Loucy (cell line): ENCODE measurements at regions not wholly inside any gene's neighbourhood (a gene's known extent, or its start where the extent isn't known, plus 50 kb on each side); places are given as distances from the start of the nearest gene placed in this dataset.

Source experiments
- H2AFZ ChIP-seq: fragments of 200-600 bp; sonication (generic); 2 replicates; pipeline ENCODE4 v1.6.0; 2016; ENCODE audit warnings: antibody characterized with exemption, mild to moderate bottlenecking, low read length, moderate library complexity
- H3F3A ChIP-seq: fragments of 200-600 bp; 2 replicates; pipeline ENCODE4 v1.6.0; 2016; ENCODE audit warnings: antibody characterized with exemption, low read depth, mild to moderate bottlenecking
- H3K27me3 ChIP-seq: fragments of 200-600 bp; sonication (generic); 2 replicates; pipeline ENCODE4 v1.6.1; 2014; ENCODE audit warnings: low read length, mild to moderate bottlenecking; ENCODE audit not compliant: insufficient read depth, poor library complexity, severe bottlenecking
- H3K36me3 ChIP-seq: fragments of 200-600 bp; sonication (generic); 2 replicates; pipeline ENCODE4 v1.6.1; 2016; ENCODE audit warnings: low read length; ENCODE audit not compliant: insufficient read depth
- H3K4me1 ChIP-seq: fragments of 200-600 bp; sonication (generic); 2 replicates; pipeline ENCODE4 v1.5.1; 2014; ENCODE audit warnings: low read length, mild to moderate bottlenecking; ENCODE audit not compliant: insufficient read depth, poor library complexity, severe bottlenecking
- H3K4me2 ChIP-seq: fragments of 200-600 bp; sonication (generic); 2 replicates; pipeline ENCODE4 v1.6.0; 2014; ENCODE audit warnings: antibody characterized with exemption, low read length, low read depth, mild to moderate bottlenecking; ENCODE audit not compliant: poor library complexity, severe bottlenecking
- H3K4me3 ChIP-seq: fragments of 200-600 bp; sonication (generic); 2 replicates; pipeline ENCODE4 v1.5.1; 2014; ENCODE audit warnings: low read length, mild to moderate bottlenecking, mixed read lengths; ENCODE audit not compliant: poor library complexity, severe bottlenecking
- H3K79me2 ChIP-seq: fragments of 200-600 bp; sonication (generic); 2 replicates; pipeline ENCODE4 v1.6.1; 2014; ENCODE audit warnings: low read length; ENCODE audit not compliant: insufficient read depth
- H3K9ac ChIP-seq: fragments of 200-600 bp; sonication (generic); 2 replicates; pipeline ENCODE4 v1.6.0; 2014; ENCODE audit warnings: mild to moderate bottlenecking, low read depth, low read length, moderate library complexity; ENCODE audit not compliant: poor library complexity, severe bottlenecking
- H3K9me2 ChIP-seq: fragments of 200-600 bp; sonication (generic); replicated peaks from 2 replicates; pipeline ENCODE4 v1.6.1; 2016; ENCODE audit warnings: low read depth, low read length, mixed read lengths
- H3K9me3 ChIP-seq: fragments of 200-600 bp; sonication (generic); 2 replicates; pipeline ENCODE4 v1.6.1; 2014; ENCODE audit warnings: mild to moderate bottlenecking, antibody characterized with exemption, low read length, low read depth; ENCODE audit not compliant: insufficient read depth
- H4K20me1 ChIP-seq: fragments of 200-600 bp; sonication (generic); 2 replicates; pipeline ENCODE4 v1.6.0; 2014; ENCODE audit warnings: antibody characterized with exemption, low read length, mild to moderate bottlenecking; ENCODE audit not compliant: insufficient read depth, poor library complexity, severe bottlenecking
- CTCF ChIP-seq: fragments of 200-600 bp; sonication (generic); conservative IDR thresholded peaks from 2 replicates; pipeline ENCODE4 v1.5.1; 2014; ENCODE audit warnings: mild to moderate bottlenecking, antibody characterized with exemption, low read length
- EZH2phosphoT487 ChIP-seq: fragments of 200-600 bp; IDR thresholded peaks from 2 replicates; pipeline ENCODE4 v1.6.1; 2018; ENCODE audit warnings: antibody characterized with exemption, mild to moderate bottlenecking, moderate library complexity, borderline replicate concordance

- Histone ChIP-seq H3K36me3 (no peaks in the 10 kb centered on the region), H2AFZ (no peak overlapping the region), H4K20me1 (no peaks in the 10 kb centered on the region), H3K9me2 (no peaks in the 10 kb centered on the region), H3K4me1 (no peaks in the 10 kb centered on the region), H3K79me2 (no peaks in the 10 kb centered on the region), H3K9ac (no peak overlapping the region), H3K4me2 (no peak overlapping the region), H3K4me3 (no peak overlapping the region), H3K27me3 (no peaks in the 10 kb centered on the region), H3F3A (no peaks in the 10 kb centered on the region), H3K9me3 (0 out of 2 replicates have a peak, but pooled peaks cover 3% of the 10 kb centered on the region)
- TF ChIP-seq CTCF (no peak), EZH2phosphoT487 (no peak)
Measured at GRCh38 chr6:140217283-140217682, 842.8 kb upstream of the CITED2 start.

- no peaks in the 10 kb centered on the region for H4K20me1 ChIP-seq
- no peaks in the 10 kb centered on the region for H3K4me1 ChIP-seq
- no peak overlapping the region for H3K4me3 ChIP-seq
- no peak for TF ChIP-seq EZH2phosphoT487
- TF ChIP-seq CTCF: no peak
- no peaks in the 10 kb centered on the region for H3K9me3 ChIP-seq
- H3K9me2 ChIP-seq: no peaks in the 10 kb centered on the region
- H3F3A ChIP-seq: no peaks in the 10 kb centered on the region
- no peaks in the 10 kb centered on the region for H3K36me3 ChIP-seq
- H3K79me2 ChIP-seq: no peaks in the 10 kb centered on the region
- no peak overlapping the region for H2AFZ ChIP-seq
- H3K4me2 ChIP-seq: no peak overlapping the region
- no peaks in the 10 kb centered on the region for H3K27me3 ChIP-seq
- no peak overlapping the region for H3K9ac ChIP-seq
Measured at GRCh38 chr6:140209775-140210174, 835.3 kb upstream of the CITED2 start.

- TF ChIP-seq EZH2phosphoT487 (no peak), CTCF (no peak)
- no peak overlapping the region for H3K4me3 ChIP-seq
- H3K27me3 ChIP-seq: no peaks in the 10 kb centered on the region
- no peaks in the 10 kb centered on the region for H3K9me3 ChIP-seq
- H3K79me2 ChIP-seq: no peaks in the 10 kb centered on the region
- H3K36me3 ChIP-seq: no peaks in the 10 kb centered on the region
- no peaks in the 10 kb centered on the region for H3K4me1 ChIP-seq
- no peak overlapping the region for H3K9ac ChIP-seq
- H3K4me2 ChIP-seq: no peak overlapping the region
- H4K20me1 ChIP-seq: no peaks in the 10 kb centered on the region
- H3F3A ChIP-seq: no peaks in the 10 kb centered on the region
- no peak overlapping the region for H2AFZ ChIP-seq
- H3K9me2 ChIP-seq: no peaks in the 10 kb centered on the region
Measured at GRCh38 chr6:140208286-140208685, 833.8 kb upstream of the CITED2 start.
